Gastrocnemius medialis (tissue), 4 donors: ENCODE measurements at regions not wholly inside any gene's neighbourhood (a gene's known extent, or its start where the extent isn't known, plus 50 kb on each side); places are given as distances from the start of the nearest gene placed in this dataset.

ENCODE experiments used
- POLR2A ChIP-seq, 2 donors: fragments of 450-650 bp; IDR thresholded peaks; one replicate each; pipeline ENCODE4 v1.6.1; 2017; ENCODE audit warnings: antibody characterized with exemption in 2 of 2, mild to moderate bottlenecking in 2 of 2, moderate library complexity in 2 of 2
- TF ChIP-seq, protein P1 (sequence below), 5 experiments: fragments of 450-650 bp in 3 of 5; fragments of 200-600 bp in 2 of 5; sonication (generic) in 2 of 5; IDR thresholded peaks in 4 of 5; conservative IDR thresholded peaks in 1 of 5; 1 replicate in 4 of 5; 2 replicates in 1 of 5; pipeline ENCODE4 v1.5.1; 2016 to 2019; ENCODE audit warnings: antibody characterized with exemption in 5 of 5, mild to moderate bottlenecking in 3 of 5, moderate library complexity in 3 of 5

DNA sequence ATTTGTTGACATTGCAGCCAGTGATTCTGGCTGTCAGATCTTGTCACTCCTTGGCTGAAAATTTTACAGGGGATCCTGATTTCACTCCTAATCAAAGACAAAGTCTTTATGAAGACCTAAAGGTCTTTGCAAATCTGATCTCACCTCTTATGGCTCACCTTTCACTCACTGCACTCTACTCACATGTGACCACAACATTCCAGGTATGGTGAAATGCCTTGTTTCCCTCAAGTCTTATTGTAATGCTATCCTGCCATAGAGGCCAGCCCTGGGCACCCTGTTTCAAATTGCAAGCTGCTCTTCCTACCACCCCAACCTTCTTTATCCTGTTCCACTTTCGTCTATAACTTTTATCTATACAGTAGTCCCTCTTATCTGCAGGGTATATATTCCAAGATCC, 200.1 kb downstream of the NDFIP2 start:
- TF ChIP-seq, protein P1, sequence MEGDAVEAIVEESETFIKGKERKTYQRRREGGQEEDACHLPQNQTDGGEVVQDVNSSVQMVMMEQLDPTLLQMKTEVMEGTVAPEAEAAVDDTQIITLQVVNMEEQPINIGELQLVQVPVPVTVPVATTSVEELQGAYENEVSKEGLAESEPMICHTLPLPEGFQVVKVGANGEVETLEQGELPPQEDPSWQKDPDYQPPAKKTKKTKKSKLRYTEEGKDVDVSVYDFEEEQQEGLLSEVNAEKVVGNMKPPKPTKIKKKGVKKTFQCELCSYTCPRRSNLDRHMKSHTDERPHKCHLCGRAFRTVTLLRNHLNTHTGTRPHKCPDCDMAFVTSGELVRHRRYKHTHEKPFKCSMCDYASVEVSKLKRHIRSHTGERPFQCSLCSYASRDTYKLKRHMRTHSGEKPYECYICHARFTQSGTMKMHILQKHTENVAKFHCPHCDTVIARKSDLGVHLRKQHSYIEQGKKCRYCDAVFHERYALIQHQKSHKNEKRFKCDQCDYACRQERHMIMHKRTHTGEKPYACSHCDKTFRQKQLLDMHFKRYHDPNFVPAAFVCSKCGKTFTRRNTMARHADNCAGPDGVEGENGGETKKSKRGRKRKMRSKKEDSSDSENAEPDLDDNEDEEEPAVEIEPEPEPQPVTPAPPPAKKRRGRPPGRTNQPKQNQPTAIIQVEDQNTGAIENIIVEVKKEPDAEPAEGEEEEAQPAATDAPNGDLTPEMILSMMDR (IDR thresholded peaks at IDR 0.05 in 4 of 5, conservative IDR thresholded peaks at IDR 0.05 in 1 of 5): no peak
- no peak for TF ChIP-seq POLR2A (IDR thresholded peaks at IDR 0.05)
